OCI-LY7 (cell line): ENCODE measurements at regions not wholly inside any gene's neighbourhood (a gene's known extent, or its start where the extent isn't known, plus 50 kb on each side); places are given as distances from the start of the nearest gene placed in this dataset.

Source experiments
- CTCF ChIP-seq: fragments of 200-600 bp; sonication (generic); conservative IDR thresholded peaks from 2 replicates; pipeline ENCODE4 v1.5.1; 2014; ENCODE audit warnings: mild to moderate bottlenecking, antibody characterized with exemption, low read length, moderate library complexity, mixed read lengths
- EZH2phosphoT487 ChIP-seq: fragments of 200-600 bp; sonication (generic); IDR thresholded peaks from 2 replicates; pipeline ENCODE4 v1.6.1; 2018; ENCODE audit warnings: low read depth, borderline replicate concordance, mild to moderate bottlenecking, mixed run types, antibody characterized with exemption, low read length, moderate library complexity, mixed read lengths

GRCh38 chr3:23152989-23153388 lies 50.1 kb upstream of the UBE2E2 start:
- TF ChIP-seq CTCF, result no peak
- TF ChIP-seq EZH2phosphoT487, result no peak
